ENCODE measurements at regions not wholly inside any gene's neighbourhood (a gene's known extent, or its start where the extent isn't known, plus 50 kb on each side); places are given as distances from the start of the nearest gene placed in this dataset.

GRCh38 chr10:57905861-57906260 is 361.8 kb downstream of the IPMK start:
- DNase-seq (ENCODE audit: low spot score): no peak
- no peaks in the 10 kb centered on the region for H3K36me3 ChIP-seq (replicated peaks; ENCODE audit: insufficient read depth, low read depth)
- WGBS (ENCODE audit: low lambda C conversion rate, missing lambda C conversion rate): 69% methylated on average over 2 of the region's 2 CpGs
- no peak overlapping the region for H3K4me2 ChIP-seq
- H3K27me3 ChIP-seq: no peaks in the 10 kb centered on the region
- H4K20me1 ChIP-seq (ENCODE audit: insufficient read depth, poor library complexity, severe bottlenecking): no peaks in the 10 kb centered on the region
- TF ChIP-seq CTCF (IDR thresholded peaks at IDR 0.05; ENCODE audit: poor library complexity) (no peak), EZH2phosphoT487 (IDR thresholded peaks at IDR 0.05; ENCODE audit: low read depth, severe bottlenecking, unreplicated experiment) (no peak), EZH2 (IDR thresholded peaks at IDR 0.05; ENCODE audit: borderline replicate concordance) (no peak)
- H3K4me3 ChIP-seq: no peak overlapping the region
- H2AFZ ChIP-seq: no peak overlapping the region
- no peaks in the 10 kb centered on the region for H3K9me2 ChIP-seq (replicated peaks; ENCODE audit: insufficient read depth)
- no peaks in the 10 kb centered on the region for H3K4me1 ChIP-seq (ENCODE audit: insufficient read depth)
- H3K27ac ChIP-seq: no peak overlapping the region
- no peaks in the 10 kb centered on the region for H3K9me3 ChIP-seq (ENCODE audit: low read depth)
- H3K79me2 ChIP-seq: no peaks in the 10 kb centered on the region

GRCh38 chr10:57905010-57905409 is 362.7 kb downstream of the IPMK start:
- H3K27me3 ChIP-seq: no peaks in the 10 kb centered on the region
- no peaks in the 10 kb centered on the region for H3K36me3 ChIP-seq (replicated peaks; ENCODE audit: insufficient read depth, low read depth)
- no peak for DNase-seq (ENCODE audit: low spot score)
- H3K4me3 ChIP-seq: no peak overlapping the region
- no peaks in the 10 kb centered on the region for H3K9me3 ChIP-seq (ENCODE audit: low read depth)
- no peak overlapping the region for H2AFZ ChIP-seq
- no peak overlapping the region for H3K27ac ChIP-seq
- H3K9me2 ChIP-seq (replicated peaks; ENCODE audit: insufficient read depth): no peaks in the 10 kb centered on the region
- H3K79me2 ChIP-seq: no peaks in the 10 kb centered on the region
- no peak overlapping the region for H3K4me2 ChIP-seq
- H3K4me1 ChIP-seq (ENCODE audit: insufficient read depth): no peaks in the 10 kb centered on the region
- TF ChIP-seq EZH2 (IDR thresholded peaks at IDR 0.05; ENCODE audit: borderline replicate concordance): no peak
- no peak for TF ChIP-seq EZH2phosphoT487 (IDR thresholded peaks at IDR 0.05; ENCODE audit: low read depth, severe bottlenecking, unreplicated experiment)
- TF ChIP-seq CTCF (IDR thresholded peaks at IDR 0.05; ENCODE audit: poor library complexity): no peak
- 63% methylated on average over 2 of the region's 2 CpGs for WGBS (ENCODE audit: low lambda C conversion rate, missing lambda C conversion rate)
- no peaks in the 10 kb centered on the region for H4K20me1 ChIP-seq (ENCODE audit: insufficient read depth, poor library complexity, severe bottlenecking)

GRCh38 chr10:57898231-57898630 is 369.5 kb downstream of the IPMK start:
- Histone ChIP-seq H2AFZ (no peak overlapping the region), H3K27me3 (no peaks in the 10 kb centered on the region), H3K9me2 (replicated peaks; ENCODE audit: insufficient read depth) (no peaks in the 10 kb centered on the region), H3K36me3 (replicated peaks; ENCODE audit: insufficient read depth, low read depth) (no peaks in the 10 kb centered on the region), H3K9me3 (ENCODE audit: low read depth) (no peaks in the 10 kb centered on the region), H3K4me2 (no peak overlapping the region), H3K27ac (peak overlapping the region; percentile 3), H4K20me1 (ENCODE audit: insufficient read depth, poor library complexity, severe bottlenecking) (no peaks in the 10 kb centered on the region), H3K79me2 (no peaks in the 10 kb centered on the region), H3K4me3 (no peak overlapping the region), H3K4me1 (ENCODE audit: insufficient read depth) (peaks cover 4% of the 10 kb centered on the region)
- WGBS (ENCODE audit: low lambda C conversion rate, missing lambda C conversion rate): 85% methylated on average over 4 of the region's 4 CpGs
- TF ChIP-seq EZH2phosphoT487 (IDR thresholded peaks at IDR 0.05; ENCODE audit: low read depth, severe bottlenecking, unreplicated experiment): no peak
- TF ChIP-seq CTCF (IDR thresholded peaks at IDR 0.05; ENCODE audit: poor library complexity): no peak
- TF ChIP-seq EZH2 (IDR thresholded peaks at IDR 0.05; ENCODE audit: borderline replicate concordance): no peak
- DNase-seq (ENCODE audit: low spot score): peak; percentile 7

GRCh38 chr10:57897611-57898010 is 370.1 kb downstream of the IPMK start:
- DNase-seq (ENCODE audit: low spot score): no peak
- no peak for TF ChIP-seq EZH2phosphoT487 (IDR thresholded peaks at IDR 0.05; ENCODE audit: low read depth, severe bottlenecking, unreplicated experiment)
- TF ChIP-seq CTCF (IDR thresholded peaks at IDR 0.05; ENCODE audit: poor library complexity): no peak
- no peak for TF ChIP-seq EZH2 (IDR thresholded peaks at IDR 0.05; ENCODE audit: borderline replicate concordance)
- Histone ChIP-seq H3K79me2 (no peaks in the 10 kb centered on the region), H2AFZ (no peak overlapping the region), H3K4me2 (no peak overlapping the region), H3K4me3 (no peak overlapping the region), H4K20me1 (ENCODE audit: insufficient read depth, poor library complexity, severe bottlenecking) (no peaks in the 10 kb centered on the region), H3K27me3 (no peaks in the 10 kb centered on the region), H3K36me3 (replicated peaks; ENCODE audit: insufficient read depth, low read depth) (no peaks in the 10 kb centered on the region), H3K27ac (peak overlapping the region; percentile 3), H3K4me1 (ENCODE audit: insufficient read depth) (peaks cover 4% of the 10 kb centered on the region), H3K9me2 (replicated peaks; ENCODE audit: insufficient read depth) (no peaks in the 10 kb centered on the region), H3K9me3 (ENCODE audit: low read depth) (no peaks in the 10 kb centered on the region)
- WGBS (ENCODE audit: low lambda C conversion rate, missing lambda C conversion rate): 73% methylated on average over 6 of the region's 6 CpGs

Data from hepatocyte (in vitro differentiated cells).